ENCODE measurements at regions not wholly inside any gene's neighbourhood (a gene's known extent, or its start where the extent isn't known, plus 50 kb on each side); places are given as distances from the start of the nearest gene placed in this dataset.

DNA sequence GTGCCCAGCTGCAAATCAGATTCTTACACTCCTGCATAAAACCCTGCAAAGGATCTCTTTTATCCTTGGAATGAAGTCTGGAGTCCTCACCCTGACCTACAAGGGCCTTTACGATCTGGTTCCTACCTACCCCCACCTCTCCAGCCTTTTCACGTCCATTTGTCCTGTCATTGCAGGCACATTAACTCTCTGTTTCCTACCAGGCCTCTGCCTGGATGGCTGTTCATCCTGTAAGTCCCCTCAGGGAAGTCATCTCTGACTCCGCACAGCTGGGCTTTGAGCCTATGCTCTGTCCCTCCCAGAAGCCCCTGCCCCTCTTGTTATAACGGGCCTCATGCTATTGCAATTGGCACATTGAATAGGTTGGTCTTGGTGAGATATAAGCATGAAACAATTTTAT lies 96.8 kb upstream of the USP24 start:
- TF ChIP-seq, protein P1, sequence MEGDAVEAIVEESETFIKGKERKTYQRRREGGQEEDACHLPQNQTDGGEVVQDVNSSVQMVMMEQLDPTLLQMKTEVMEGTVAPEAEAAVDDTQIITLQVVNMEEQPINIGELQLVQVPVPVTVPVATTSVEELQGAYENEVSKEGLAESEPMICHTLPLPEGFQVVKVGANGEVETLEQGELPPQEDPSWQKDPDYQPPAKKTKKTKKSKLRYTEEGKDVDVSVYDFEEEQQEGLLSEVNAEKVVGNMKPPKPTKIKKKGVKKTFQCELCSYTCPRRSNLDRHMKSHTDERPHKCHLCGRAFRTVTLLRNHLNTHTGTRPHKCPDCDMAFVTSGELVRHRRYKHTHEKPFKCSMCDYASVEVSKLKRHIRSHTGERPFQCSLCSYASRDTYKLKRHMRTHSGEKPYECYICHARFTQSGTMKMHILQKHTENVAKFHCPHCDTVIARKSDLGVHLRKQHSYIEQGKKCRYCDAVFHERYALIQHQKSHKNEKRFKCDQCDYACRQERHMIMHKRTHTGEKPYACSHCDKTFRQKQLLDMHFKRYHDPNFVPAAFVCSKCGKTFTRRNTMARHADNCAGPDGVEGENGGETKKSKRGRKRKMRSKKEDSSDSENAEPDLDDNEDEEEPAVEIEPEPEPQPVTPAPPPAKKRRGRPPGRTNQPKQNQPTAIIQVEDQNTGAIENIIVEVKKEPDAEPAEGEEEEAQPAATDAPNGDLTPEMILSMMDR (IDR thresholded peaks at IDR 0.05) = no peak
- TF ChIP-seq EZH2 (IDR thresholded peaks at IDR 0.05) = no peak

All from neural progenitor cell (in vitro differentiated cells).